HG02571 (cell line): ENCODE measurements at regions not wholly inside any gene's neighbourhood (a gene's known extent, or its start where the extent isn't known, plus 50 kb on each side); places are given as distances from the start of the nearest gene placed in this dataset.
"Not testable (repeated sequence)": the region's sequence is repeated elsewhere in the genome, so short reads cannot be mapped to it uniquely, and the experiment has no call there.

ENCODE experiments used
- ATAC-seq: cut with Tn5 transposase; IDR thresholded peaks from one replicate; pipeline ENCODE4 v1.9.1; 2021; ENCODE audit warnings: mild to moderate bottlenecking, moderate library complexity; ENCODE audit not compliant: unreplicated experiment

DNA sequence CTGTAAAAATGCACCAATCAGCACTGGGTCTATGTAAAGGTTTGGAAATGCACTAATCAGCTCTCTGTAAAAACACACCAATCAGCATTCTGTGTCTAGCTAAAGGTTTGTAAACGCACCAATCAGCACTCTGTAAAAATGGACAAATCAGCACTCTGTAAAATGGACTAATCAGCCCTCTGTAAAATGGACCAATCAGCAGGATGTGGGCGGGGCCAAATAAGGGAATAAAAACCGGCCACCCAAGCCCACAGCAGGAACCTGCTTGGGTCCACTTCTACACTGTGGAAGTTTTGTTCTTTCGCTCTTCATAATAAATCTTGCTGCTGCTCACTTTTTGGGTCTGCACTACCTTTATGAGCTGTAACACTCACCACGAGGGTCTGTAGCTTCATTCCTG is 101.0 kb downstream of the SMC2 start:
- ATAC-seq: not testable (repeated sequence)

DNA sequence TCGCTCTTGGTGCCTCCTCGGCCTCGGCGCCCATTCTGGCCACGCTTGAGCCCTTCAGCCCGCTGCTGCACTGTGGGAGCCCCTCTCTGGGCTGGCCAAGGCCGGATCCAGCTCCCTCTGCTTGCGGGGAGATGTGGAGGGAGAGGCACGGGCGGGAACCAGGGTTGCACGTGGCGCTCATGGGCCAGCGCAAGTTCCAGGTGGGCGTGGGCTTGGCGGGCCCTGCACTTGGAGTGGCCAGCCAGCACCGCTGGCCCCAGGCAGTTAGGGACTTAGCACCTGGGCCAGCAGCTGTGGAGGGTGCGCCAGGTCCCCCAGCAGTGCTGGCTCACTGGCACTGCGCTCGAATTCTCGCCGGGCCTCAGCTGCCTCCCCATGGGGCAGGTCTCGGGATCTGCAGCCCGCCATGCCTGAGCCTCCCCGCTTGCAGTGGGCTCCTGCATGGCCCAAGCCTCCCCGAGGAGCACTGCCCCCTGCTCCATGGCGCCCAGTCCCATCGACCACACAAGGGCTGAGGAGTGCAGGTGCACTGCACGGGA is 106.4 kb downstream of the SMC2 start:
- ATAC-seq: no peak

DNA sequence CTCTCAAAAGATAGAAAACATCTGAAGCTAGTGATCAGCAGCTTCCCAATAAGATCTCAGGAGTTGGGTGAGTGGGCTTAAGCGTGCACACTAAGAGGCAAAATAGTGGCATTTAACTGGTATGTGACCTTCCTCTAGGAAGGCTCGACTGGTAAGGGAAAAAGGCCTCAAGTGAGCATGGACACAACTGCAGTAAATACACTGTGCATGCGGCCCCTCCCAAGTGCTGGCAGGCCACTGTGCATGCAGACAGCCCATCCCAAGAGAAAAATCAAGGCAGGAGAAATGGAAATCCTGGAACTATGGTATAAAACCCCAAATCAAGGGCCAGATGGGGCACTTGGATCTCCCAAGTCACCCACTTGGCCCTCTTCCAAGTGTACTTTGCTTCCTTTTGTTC is 112.7 kb downstream of the SMC2 start:
- ATAC-seq: no peak

DNA sequence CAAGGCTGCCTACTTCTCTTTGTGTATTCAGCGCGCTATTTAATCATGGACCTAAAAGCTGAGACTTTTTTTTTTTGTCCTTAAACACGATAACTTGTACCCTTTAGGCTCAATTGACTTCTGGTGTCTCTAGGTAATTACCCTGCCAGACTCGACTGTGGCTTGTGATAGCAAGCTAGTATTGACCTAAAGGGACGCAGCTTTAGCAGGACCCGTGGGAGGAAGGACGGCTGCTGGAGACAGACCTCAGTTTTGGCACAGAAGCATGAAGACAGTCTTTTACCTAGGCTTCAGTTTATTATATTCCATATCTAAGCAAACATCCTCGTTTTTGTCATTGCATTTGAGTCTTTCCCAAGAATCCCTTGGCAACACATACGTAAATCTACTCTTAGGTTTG is 115.3 kb downstream of the SMC2 start:
- no peak for ATAC-seq

DNA sequence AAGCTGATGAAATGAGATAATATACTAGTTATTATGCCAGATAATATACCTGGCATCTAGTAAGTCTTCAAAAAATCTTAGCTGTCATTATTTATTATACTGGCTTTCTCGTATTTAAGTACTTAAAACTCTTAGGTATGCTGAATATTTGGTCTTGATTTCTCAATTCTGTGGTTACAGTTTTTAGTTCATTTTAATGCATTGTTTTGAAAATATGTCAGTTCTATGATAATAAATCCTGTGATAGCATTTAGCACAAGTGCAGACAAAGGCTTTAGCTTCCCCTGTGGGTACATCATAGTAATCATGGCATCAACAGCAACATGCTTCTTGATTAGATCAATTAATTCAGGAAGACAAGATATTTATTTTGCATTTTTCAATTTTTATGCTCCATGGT is 133.0 kb downstream of the SMC2 start:
- no peak for ATAC-seq

DNA sequence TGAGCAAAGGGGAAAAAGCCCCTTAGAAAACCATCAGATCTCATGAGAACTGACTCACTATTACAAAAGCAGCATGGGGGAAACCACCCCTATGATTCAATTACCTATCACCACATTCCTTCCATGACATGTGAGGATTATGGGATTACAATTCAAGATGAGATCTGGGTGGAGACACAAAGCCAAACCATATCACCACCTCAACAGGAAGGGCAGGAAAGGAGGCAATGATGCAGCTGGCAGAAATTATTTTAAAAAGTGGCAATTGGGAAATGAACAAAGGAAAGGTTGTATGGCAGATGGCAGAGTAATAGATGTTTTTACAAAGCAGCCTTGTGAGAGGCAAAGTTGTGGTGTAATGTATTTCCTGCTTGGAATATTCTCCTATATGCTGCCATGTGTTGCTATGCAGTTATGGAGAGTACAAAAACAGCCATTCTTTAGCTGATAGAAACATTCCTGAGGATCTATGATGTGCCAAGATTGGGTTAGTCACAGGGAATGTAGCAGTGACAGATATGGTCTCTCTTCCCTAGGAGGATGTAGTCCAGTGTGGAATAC is 138.8 kb downstream of the SMC2 start:
- no peak for ATAC-seq

DNA sequence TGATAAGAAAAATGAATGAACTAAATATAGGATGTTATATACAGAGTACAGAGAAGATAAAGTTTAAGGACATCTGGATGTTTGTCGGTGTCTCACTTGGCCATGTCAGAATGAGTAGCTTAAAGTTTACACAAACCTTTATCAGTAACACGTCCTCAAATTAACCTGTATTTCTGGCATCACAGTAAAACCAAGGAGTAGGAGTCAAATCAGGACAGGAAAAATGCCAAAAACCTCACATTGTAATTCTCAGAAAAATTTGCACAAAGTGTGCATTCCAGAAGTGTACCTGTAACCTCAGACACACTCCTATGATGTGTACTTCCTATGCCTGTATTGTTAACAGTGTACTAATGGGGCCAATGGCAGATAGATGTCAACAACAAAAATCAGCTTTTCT is 139.3 kb downstream of the SMC2 start:
- ATAC-seq: no peak

DNA sequence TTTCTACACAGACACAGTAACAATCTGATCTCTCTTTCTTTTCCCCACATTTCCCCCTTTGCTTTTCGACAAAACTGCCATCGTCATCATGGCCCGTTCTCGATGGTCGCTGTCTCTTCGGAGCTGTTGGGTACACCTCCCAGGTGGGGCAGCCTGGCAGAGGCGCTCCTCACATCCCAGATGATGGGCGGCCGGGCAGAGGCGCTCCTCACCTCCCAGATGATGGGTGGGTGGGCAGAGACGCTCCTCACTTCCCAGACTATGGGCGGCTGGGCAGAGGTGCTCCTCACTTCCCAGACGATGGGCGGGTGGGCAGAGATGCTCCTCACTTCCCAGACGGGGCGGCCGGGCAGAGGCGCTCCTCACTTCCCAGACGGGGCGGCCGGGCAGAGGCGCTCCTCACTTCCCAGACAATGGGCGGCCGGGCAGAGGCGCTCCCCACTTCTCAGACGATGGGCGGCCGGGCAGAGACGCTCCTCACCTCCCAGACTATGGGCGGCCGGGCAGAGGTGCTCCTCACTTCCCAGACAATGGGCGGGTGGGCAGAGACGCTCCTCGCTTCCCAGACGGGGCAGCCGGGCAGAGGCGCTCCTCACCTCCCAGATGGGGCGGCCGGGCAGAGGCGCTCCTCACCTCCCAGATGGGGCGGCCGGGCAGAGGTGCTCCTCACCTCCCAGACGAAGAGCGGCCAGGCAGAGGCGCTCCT is 140.7 kb downstream of the SMC2 start:
- not testable (repeated sequence) for ATAC-seq

DNA sequence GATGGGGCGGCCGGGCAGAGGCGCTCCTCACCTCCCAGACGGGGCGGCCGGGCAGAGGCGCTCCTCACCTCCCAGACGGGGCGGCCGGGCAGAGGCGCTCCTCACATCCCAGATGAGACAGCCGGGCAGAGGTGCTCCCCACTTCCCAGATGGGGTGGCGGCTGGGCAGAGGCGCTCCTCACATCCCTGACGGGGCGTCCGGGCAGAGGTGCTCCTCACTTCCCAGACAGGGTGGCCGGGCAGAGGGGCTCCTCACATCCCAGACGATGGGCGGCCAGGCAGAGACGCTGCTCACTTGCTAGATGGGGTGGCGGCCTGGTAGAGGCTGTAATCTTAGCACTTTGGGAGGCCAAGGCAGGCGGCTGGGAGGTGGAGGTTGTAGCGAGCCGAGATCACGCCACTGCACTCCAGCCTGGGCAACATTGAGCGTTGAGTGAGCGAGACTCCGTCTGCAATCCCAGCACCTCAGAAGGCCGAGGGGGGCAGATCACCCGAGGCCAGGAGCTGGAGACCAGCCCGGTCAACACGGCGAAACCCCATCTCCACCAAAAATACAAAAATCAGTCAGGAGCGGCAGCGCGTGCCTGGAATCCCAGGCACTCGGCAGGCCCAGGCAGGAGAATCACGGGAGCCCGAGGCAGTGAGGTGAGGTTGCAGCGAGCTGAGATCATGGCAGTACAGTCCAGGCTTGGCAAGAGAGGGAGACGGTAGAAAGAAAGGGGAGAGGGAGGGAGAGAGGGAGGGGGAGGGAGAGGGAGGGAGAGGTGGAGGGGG is 141.4 kb downstream of the SMC2 start:
- not testable (repeated sequence) for ATAC-seq

DNA sequence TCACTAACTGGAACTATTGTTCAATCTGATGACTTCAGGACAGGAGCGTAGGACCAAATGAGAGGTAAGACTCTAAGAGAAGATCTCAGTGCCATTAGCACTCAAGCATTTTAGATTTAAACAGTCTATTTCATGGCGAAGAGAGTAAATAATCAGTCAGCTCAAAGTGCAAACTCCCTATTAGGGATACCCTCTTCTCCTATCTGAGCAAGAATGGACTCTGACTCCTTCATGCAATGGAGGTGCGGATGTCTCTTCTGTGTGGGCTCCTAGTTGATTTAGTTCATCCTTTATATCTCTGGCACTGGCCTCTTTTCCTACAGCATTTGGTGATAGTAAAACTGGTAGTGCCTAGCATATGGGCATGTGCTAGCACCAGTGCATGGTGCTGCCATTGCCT is 144.6 kb downstream of the SMC2 start:
- no peak for ATAC-seq

DNA sequence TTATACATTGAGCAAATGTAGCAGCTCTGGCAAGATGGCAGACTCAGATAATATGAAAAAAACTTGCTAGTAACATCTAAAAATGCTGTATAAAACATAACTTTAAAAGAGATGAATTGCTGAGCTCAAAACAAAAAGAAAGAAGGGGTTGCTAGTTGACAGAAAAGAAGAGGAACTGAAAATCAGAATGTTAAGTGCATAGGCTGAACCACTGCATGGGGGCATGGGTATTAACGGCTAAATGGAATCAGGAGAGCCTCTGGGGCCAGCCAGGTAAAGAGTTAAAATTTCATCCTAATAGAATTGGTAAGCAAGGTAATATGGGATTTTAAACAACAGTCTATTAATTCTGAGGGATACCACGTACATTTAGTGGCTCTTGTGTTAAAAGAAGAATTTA is 146.8 kb downstream of the SMC2 start:
- no peak for ATAC-seq

DNA sequence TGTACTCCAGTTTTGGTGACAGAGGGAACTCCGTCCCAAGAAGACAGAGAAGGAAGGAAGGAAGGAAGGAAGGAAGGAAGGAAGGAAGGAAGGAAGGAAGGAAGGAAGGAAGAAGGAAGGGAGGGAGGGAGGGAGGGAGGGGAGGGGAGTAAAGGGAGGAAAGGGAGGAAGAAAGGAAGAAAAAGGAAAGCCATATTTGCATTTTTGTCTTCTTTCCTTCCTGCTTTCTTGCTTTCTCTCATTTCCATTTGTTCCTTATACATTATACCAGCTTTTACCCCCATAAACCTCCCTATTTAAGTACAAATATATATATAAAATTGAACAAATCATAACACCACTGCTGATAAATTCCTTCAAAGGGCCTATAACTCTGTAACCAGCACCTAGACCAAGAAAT is 151.8 kb downstream of the SMC2 start:
- no peak for ATAC-seq

DNA sequence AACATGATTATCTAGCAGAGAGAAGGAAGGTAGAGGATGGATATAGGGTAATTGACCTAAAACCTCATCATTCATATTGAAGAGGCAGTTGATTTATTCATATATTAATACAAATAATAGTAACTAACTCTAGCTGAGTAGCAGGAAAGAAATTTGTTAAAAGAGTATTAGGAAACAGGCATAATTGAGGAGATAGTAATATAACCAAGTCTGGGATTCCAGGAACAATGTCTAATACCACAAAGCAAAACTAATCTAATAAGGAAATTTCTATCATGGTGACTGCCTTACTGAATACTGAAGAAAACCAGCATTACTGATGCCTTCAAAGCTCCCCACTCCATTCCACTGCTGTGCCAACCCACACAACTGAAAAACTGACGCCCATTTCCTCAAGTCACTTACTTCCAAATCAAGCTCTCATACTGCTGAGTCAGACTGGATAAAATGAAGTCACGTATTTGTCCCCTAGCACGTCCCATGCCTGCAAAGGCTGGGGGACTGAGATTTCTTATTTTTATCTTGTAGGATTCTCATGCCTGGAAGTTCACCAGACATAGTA is 153.9 kb downstream of the SMC2 start:
- no peak for ATAC-seq

DNA sequence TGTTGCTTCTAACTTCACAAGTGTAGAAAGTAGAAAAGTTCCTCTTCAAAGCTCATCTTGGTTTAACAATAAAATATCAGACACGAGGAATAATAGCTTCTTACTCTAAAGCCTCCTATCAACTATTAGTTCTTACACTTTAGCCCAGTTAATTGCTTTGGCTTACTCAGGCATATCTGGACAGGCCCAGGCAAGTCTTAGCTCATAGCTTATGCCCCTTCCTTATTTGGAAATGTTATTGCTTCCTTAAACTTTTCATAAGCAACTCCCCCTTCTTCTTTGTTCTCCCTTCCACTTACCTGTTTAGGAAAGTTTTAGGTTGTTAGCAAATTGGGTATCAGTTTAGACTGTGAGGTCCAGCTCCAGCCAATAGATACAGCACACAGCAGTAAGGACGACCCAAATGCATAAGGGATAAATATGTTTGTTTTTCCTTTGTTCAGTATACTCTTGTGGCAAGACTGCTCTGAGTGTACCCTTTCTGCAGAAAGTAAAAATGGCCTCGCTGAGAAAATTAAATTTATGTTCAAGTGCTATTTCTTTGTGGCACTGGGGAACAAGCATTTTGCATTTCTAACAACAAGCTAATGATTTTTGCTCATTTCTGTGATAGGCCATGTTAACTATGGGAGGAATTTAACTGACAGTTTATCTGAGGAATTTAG is 162.1 kb downstream of the SMC2 start:
- ATAC-seq: no peak

DNA sequence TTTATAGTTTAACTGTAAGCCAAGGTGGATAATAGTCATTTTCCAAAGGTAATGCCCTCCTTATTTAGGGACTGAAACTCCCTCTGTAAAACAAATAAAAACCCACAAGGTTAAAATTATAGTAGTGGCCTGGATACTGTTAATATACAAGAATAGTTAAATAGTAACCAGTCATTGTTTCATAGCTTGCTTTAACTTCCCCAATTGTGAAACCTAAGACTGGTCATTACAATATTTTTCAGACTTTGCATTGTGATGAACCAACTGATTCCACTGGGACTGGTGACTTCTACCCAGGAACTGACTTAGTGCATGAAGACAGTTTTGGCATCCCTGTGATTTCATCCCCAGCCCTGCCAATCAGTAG is 162.6 kb downstream of the SMC2 start:
- ATAC-seq: no peak

DNA sequence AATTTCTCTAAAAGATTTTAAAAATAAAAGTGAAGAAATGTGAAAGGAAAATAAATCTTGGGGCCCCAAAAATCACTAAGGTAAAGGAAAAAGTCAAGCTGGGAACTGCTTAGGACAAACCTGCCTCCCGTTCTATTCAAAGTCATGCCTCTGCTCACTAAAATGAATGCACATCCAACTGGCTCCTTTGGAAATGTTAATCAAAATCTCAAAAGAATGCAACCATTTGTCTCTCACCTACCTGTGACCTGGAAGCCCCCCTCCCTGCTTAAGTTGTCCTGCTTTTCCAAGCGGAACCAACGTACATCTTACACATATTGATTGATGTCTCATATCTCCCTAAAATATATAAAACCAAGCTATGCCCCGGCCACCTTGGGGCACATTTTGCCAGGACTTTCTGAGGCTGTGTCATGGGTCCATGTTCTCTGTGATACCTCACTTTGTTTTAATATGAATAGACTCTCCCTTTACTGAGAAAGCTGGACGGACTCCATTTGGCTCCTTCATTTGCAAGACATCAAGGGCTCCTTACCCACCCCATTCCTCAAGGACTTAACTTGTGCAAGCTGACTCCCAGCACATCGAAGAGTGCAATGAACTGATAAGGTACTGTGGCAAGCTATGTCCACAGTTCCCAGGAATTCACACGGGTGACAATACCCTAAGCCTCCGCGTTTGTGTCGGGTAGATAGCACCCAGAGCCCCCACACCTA is 164.3 kb downstream of the SMC2 start:
- ATAC-seq: no peak

DNA sequence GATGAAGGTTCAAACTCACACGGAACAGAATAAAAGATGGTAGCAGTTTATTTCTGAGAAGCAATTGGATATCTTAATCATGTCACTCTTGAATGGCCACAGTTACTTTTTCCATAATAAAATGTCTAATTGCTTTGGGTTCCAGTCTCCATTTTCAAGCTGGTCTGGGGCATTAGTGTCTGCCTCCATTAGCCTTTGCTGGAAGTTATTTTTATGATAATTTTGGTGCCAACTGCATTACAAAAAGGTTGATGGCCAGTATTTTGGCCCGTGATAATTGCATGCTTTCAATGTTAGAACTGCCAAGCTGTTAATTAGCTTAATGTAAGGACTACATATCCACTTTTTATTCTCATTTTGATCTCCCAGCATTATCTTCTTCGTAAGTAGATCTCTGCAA is 165.9 kb downstream of the SMC2 start:
- ATAC-seq: no peak

DNA sequence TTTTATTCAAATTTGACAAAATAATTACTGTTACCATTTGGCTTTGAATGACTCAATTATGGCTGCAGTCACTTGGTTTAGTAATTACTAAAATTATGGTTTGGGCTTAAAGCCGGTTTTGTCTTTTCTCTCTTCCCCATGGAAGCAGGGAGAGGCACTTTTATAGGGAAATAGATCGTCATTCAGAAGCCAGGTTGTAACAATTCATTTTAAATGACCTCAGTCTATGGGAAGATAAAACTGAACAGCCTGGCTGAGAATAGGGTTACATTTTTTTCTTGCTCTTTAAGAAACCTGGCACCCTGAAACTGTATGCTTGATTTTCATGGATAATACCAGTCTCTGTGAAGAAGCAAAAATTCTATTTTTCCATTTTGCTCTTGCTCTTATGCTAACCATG is 169.8 kb downstream of the SMC2 start:
- ATAC-seq: no peak

DNA sequence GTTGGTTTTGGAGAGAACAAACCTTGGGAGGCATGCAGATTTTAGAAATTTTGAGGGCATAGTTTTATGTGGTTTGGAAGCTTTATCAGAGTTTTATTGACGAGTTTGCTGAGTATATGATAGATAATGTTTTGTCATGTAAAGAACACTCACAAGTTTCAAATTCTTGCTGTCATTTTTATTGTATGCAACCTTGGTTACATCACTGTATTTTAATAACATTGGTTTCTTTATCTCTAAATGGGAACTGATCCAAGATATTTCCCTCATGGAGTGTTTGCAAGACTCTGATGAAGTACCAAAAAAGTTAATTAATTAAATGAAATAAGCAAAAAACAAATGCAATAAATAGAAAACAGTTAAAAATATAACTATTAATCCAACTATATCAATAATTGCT is 170.3 kb downstream of the SMC2 start:
- ATAC-seq: no peak

DNA sequence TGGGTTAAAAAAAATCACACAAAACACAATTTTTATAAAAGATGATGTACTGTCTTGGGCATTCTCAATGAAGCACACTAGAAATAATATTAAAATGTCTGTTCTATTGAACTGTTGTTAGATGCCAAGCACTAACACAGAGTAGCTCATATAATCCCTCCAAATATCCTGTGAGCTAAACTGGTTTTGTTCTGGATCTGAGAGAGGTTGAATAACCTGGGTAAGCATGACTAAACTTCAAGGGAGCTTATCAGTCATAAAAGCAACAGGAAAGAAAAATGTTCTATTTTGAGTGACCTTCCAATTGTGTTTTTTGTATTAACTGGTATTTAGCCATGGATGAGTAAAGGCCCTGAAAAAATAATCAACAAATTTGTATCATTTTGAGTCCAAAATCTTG is 175.3 kb downstream of the SMC2 start:
- no peak for ATAC-seq
